Activated CD8-positive, alpha-beta T cell treated with anti-CD3 and anti-CD28 coated beads for 36 hours (primary cell): ENCODE measurements at regions not wholly inside any gene's neighbourhood (a gene's known extent, or its start where the extent isn't known, plus 50 kb on each side); places are given as distances from the start of the nearest gene placed in this dataset.
"Not testable (repeated sequence)": the region's sequence is repeated elsewhere in the genome, so short reads cannot be mapped to it uniquely, and the experiment has no call there.

ENCODE experiments used
- ATAC-seq: fragments of 200-7000 bp; cut with Tn5 transposase; one replicate; pipeline ENCODE4 v1.10.0; 2021; ENCODE audit warnings: mild to moderate bottlenecking, moderate library complexity
- CTCF ChIA-PET: fragments of 350-600 bp; sonication (Branson Sonifier 250); formaldehyde crosslinking; loops from one replicate; lab custom pipeline; 2021; ENCODE audit warnings: antibody characterized with exemption; lab: Charles Lee
- POLR2A ChIA-PET: fragments of 350-600 bp; sonication (Branson Sonifier 250); formaldehyde crosslinking; loops from one replicate; lab custom pipeline; 2021; ENCODE audit warnings: antibody characterized with exemption; lab: Charles Lee
- DNase-seq: peaks from one replicate; pipeline ENCODE4 v3.0.0-alpha.2; 2020
- H3K27ac Mint-ChIP-seq: one replicate; pipeline ENCODE4 v1.8.0; 2021; ENCODE audit warnings: mild to moderate bottlenecking, mixed read lengths
- H3K27me3 Mint-ChIP-seq: one replicate; pipeline ENCODE4 v1.8.0; 2021; ENCODE audit warnings: mixed read lengths
- H3K36me3 Mint-ChIP-seq: one replicate; pipeline ENCODE4 v1.8.0; 2021; ENCODE audit warnings: low read depth, mixed read lengths
- H3K4me1 Mint-ChIP-seq: one replicate; pipeline ENCODE4 v1.8.0; 2021; ENCODE audit warnings: low read depth, mixed read lengths
- H3K4me3 Mint-ChIP-seq: one replicate; pipeline ENCODE4 v1.8.0; 2021; ENCODE audit warnings: mild to moderate bottlenecking, moderate library complexity, mixed read lengths
- H3K9me3 Mint-ChIP-seq: one replicate; pipeline ENCODE4 v1.8.0; 2021; ENCODE audit warnings: mixed read lengths
- intact Hi-C: fragments of 100-400 bp; cut with micrococcal nuclease; formaldehyde crosslinking; loops from one replicate; pipeline ENCODE4 v1.10.0; 2022
- TF ChIP-seq, protein P1 (sequence below): fragments of 200-600 bp; IDR thresholded peaks from one replicate; pipeline ENCODE4 v1.8.0; 2022; ENCODE audit warnings: antibody characterized with exemption, mild to moderate bottlenecking

DNA sequence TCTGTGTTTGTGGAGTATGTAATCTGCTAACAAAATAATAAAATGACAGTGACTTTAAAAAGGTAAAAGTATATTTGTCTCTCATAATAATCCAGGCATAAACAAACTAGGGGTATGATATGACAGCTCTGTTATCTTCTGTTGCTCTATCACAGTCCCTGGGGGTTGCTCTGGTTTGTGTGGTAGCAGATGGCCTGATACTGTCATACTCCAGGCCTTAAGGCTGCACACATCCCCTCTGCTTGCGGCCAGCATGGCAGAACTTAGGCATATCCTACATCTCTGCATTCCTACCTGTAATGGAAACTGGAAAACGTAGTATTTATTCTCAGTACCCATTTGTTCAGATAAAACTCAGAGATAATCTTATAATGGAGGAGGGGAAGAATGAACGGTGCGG, 117.9 kb upstream of the HAND2 start:
- H3K27me3 Mint-ChIP-seq = peaks cover 3% of the 10 kb centered on the region
- H3K4me3 Mint-ChIP-seq = no peak overlapping the region
- intact Hi-C loops = no loop called here
- H3K4me1 Mint-ChIP-seq = no peaks in the 10 kb centered on the region
- ChIA-PET CTCF (no interaction called here), POLR2A (no interaction called here)
- ATAC-seq (no peak), DNase-seq (no peak)
- H3K27ac Mint-ChIP-seq = no peak overlapping the region
- TF ChIP-seq, protein P1, sequence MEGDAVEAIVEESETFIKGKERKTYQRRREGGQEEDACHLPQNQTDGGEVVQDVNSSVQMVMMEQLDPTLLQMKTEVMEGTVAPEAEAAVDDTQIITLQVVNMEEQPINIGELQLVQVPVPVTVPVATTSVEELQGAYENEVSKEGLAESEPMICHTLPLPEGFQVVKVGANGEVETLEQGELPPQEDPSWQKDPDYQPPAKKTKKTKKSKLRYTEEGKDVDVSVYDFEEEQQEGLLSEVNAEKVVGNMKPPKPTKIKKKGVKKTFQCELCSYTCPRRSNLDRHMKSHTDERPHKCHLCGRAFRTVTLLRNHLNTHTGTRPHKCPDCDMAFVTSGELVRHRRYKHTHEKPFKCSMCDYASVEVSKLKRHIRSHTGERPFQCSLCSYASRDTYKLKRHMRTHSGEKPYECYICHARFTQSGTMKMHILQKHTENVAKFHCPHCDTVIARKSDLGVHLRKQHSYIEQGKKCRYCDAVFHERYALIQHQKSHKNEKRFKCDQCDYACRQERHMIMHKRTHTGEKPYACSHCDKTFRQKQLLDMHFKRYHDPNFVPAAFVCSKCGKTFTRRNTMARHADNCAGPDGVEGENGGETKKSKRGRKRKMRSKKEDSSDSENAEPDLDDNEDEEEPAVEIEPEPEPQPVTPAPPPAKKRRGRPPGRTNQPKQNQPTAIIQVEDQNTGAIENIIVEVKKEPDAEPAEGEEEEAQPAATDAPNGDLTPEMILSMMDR = no peak
- H3K36me3 Mint-ChIP-seq = no peaks in the 10 kb centered on the region
- no peaks in the 10 kb centered on the region for H3K9me3 Mint-ChIP-seq

DNA sequence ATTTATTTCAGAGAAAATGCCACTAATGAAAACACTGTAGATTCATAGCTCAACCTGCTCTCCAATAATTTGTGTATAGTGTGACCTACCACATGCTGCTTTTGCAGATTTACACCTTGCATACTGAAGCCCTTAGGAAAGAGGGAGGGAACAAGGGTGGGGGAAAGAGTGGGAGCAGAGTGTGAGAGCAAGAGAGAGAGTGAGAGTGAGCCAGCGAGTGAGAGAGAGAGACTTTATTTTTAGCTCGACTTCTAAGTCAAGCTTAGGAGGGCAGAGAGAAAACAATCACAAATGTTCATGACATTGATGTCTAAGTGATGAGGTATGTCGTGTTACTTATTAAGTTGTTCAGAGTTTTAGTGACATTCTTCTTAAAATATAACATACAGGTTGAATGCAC, 112.5 kb upstream of the HAND2 start:
- H3K36me3 Mint-ChIP-seq = no peaks in the 10 kb centered on the region
- peaks cover 3% of the 10 kb centered on the region for H3K27me3 Mint-ChIP-seq
- TF ChIP-seq, protein P1 = no peak
- no peak overlapping the region for H3K27ac Mint-ChIP-seq
- POLR2A ChIA-PET = no interaction called here
- peaks cover 3% of the 10 kb centered on the region for H3K9me3 Mint-ChIP-seq
- intact Hi-C loops = no loop called here
- no peak for ATAC-seq
- no peak for DNase-seq
- CTCF ChIA-PET = interaction anchor here (1.1 kb wide), 1 partner anchor 8 kb away, joined by 4 read pairs; no protein-coding TSS in a partner anchor
- no peaks in the 10 kb centered on the region for H3K4me1 Mint-ChIP-seq
- no peak overlapping the region for H3K4me3 Mint-ChIP-seq

DNA sequence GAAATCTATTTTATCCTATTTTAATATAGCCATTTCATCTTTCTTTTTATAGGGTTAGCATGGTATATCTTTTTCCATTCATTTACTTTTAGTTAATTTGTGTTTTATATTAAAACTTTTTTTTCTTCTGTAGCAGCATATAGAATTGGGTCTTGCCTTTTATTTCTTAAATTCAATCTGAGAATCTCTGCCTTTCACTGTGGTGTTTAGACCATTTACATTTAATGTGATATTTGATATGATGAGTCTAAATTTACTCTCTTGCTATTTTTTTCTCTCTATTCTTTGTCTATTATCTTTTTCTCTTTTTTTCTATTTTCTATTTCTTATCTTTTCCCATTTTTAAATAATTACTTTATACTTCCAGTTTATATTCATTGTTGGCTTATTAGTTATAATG, 105.4 kb upstream of the HAND2 start:
- no peak overlapping the region for H3K4me3 Mint-ChIP-seq
- TF ChIP-seq, protein P1 = no peak
- ATAC-seq (no peak), DNase-seq (no peak)
- no peaks in the 10 kb centered on the region for H3K27me3 Mint-ChIP-seq
- H3K4me1 Mint-ChIP-seq = no peaks in the 10 kb centered on the region
- intact Hi-C loops = no loop called here
- H3K27ac Mint-ChIP-seq = no peak overlapping the region
- ChIA-PET POLR2A (no interaction called here), CTCF (no interaction called here)
- H3K36me3 Mint-ChIP-seq = no peaks in the 10 kb centered on the region
- H3K9me3 Mint-ChIP-seq = peaks cover 11% of the 10 kb centered on the region

DNA sequence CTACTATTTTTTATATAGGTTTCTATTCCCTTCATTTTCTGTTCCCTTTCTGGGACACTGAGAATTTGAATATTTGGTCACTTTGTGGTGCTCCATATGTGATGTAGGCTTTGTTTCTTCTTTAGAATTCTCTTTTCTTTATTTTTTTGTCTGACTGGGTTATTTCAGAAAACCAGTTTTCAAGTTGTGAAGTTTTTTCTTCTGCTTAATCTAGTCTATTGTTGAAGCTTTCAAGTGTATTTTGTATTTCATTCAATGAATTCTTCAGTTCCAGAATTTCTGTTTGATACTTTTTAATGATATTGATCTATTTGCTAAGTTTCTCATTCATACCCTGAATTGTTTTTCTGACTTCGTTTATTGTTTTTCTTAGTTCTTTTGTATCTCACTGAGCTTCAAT, 96.2 kb upstream of the HAND2 start:
- Mint-ChIP-seq H3K9me3 (peaks cover 20% of the 10 kb centered on the region), H3K4me3 (no peak overlapping the region)

DNA sequence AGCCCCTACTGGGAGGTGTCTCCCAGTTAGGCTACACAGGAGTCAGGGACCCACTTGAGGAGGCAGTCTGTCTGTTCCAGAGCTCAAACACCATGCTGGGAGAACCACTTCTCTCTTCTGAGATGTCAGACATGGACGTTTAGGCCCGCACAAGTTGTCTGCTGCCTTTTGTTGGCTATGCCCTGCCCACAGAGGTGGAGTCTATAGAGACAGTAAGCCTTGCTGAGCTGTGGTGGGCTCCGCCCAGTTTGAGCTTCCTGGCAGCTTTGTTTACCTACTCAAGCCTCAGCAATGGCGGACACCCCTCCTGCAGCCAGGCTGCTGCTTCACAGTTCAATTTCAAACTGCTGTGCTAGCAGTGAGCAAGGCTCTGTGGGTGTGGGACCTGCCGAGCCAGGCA, 88.6 kb upstream of the HAND2 start:
- H3K27me3 Mint-ChIP-seq, intact Hi-C loops, H3K4me3 Mint-ChIP-seq, CTCF ChIA-PET, H3K27ac Mint-ChIP-seq, H3K4me1 Mint-ChIP-seq, ATAC-seq, POLR2A ChIA-PET, H3K36me3 Mint-ChIP-seq, DNase-seq: not testable (repeated sequence)
- peaks cover 19% of the 10 kb centered on the region for H3K9me3 Mint-ChIP-seq

More for the DNA sequence above, 96.2 kb upstream of the HAND2 start:
- Mint-ChIP-seq H3K4me1 (no peaks in the 10 kb centered on the region), H3K36me3 (no peaks in the 10 kb centered on the region), H3K27me3 (no peaks in the 10 kb centered on the region), H3K27ac (no peak overlapping the region)
- ChIA-PET CTCF (no interaction called here), POLR2A (interaction anchor here (0.6 kb wide), 1 partner anchor 154 kb away, joined by 3 read pairs; no protein-coding TSS in a partner anchor)
- intact Hi-C loops = no loop called here
- ATAC-seq = no peak
- DNase-seq = no peak
- TF ChIP-seq, protein P1 = no peak

DNA sequence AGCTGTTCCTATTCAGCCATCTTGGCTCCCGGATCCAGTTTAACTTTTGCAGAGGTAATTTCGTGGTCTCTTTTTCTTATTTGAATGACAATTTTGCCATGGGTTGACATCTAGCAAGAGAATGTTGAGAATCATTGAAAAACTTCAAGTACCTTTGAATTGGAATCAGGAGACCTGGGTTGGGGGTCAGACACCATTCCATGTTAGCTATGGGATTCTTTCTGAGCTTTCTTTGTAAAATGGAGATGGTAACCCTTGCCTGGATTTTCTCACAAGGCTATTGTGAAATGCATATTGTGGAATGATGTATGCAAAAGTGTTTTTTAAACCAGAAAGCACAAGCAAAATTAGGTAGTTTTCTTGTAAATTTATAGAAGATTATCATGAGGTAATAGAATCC, 79.1 kb upstream of the HAND2 start:
- no peak overlapping the region for H3K27ac Mint-ChIP-seq
- intact Hi-C loops = no loop called here
- H3K4me1 Mint-ChIP-seq = no peaks in the 10 kb centered on the region
- H3K27me3 Mint-ChIP-seq = peaks cover 2% of the 10 kb centered on the region
- H3K4me3 Mint-ChIP-seq = no peak overlapping the region
- DNase-seq = no peak
- ChIA-PET CTCF (no interaction called here), POLR2A (interaction anchor here (0.5 kb wide), 1 partner anchor 191 kb away, joined by 3 read pairs; no protein-coding TSS in a partner anchor)
- no peaks in the 10 kb centered on the region for H3K36me3 Mint-ChIP-seq
- no peak for ATAC-seq
- TF ChIP-seq, protein P1 = no peak
- no peaks in the 10 kb centered on the region for H3K9me3 Mint-ChIP-seq

DNA sequence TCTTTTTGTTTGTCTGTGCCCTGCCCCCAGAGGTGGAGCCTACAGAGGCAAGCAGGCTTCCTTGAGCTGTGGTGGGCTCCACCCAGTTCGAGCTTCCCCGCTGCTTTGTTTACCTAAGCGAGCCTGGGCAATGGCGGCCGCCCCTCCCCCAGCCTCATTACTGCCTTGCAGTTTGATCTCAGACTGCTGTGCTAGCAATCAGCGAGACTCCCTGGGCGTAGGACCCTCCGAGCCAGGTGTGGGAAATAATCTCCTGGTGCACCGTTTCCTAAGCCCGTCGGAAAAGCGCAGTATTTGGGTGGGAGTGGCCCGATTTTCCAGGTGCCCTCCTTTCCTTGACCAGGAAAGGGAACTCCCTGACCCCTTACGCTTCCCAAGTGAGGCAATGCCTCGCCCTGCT, 78.6 kb upstream of the HAND2 start:
- intact Hi-C loops, H3K4me3 Mint-ChIP-seq, CTCF ChIA-PET, DNase-seq, H3K36me3 Mint-ChIP-seq, POLR2A ChIA-PET, H3K9me3 Mint-ChIP-seq, H3K27ac Mint-ChIP-seq, H3K27me3 Mint-ChIP-seq, ATAC-seq, H3K4me1 Mint-ChIP-seq: not testable (repeated sequence)
